ENCODE measurements at regions not wholly inside any gene's neighbourhood (a gene's known extent, or its start where the extent isn't known, plus 50 kb on each side); places are given as distances from the start of the nearest gene placed in this dataset.

- peak; percentile 8 to 15 for DNase-seq
Observed at GRCh38 chr2:8076448-8077342, 605.2 kb upstream of the ID2 start.

GRCh38 chr2:8078705-8079104 lies 603.2 kb upstream of the ID2 start:
- no peak for DNase-seq

- no peak for DNase-seq
Observed at GRCh38 chr2:8080063-8080462, 601.8 kb upstream of the ID2 start.

GRCh38 chr2:8081130-8081529 lies 600.7 kb upstream of the ID2 start:
- DNase-seq, result no peak

GRCh38 chr2:8082840-8083239 lies 599.0 kb upstream of the ID2 start:
- DNase-seq, result no peak

- no peak for DNase-seq
Observed at GRCh38 chr2:8086357-8086756, 595.5 kb upstream of the ID2 start.

GRCh38 chr2:8086796-8087479 lies 594.9 kb upstream of the ID2 start:
- DNase-seq, result no peak

GRCh38 chr2:8087480-8087840 lies 594.4 kb upstream of the ID2 start:
- no peak for DNase-seq

GRCh38 chr2:8088810-8089209 lies 593.0 kb upstream of the ID2 start:
- no peak for DNase-seq

GRCh38 chr2:8089596-8089995 lies 592.3 kb upstream of the ID2 start:
- DNase-seq, result no peak

- peak; percentile 8 to 80 for DNase-seq
Observed at GRCh38 chr2:8090748-8091700, 590.8 kb upstream of the ID2 start.

GRCh38 chr2:8094526-8094925 lies 587.3 kb upstream of the ID2 start:
- DNase-seq, result no peak

- no peak for DNase-seq
Observed at GRCh38 chr2:8095978-8096377, 585.9 kb upstream of the ID2 start.

GRCh38 chr2:8096484-8096883 lies 585.4 kb upstream of the ID2 start:
- no peak for DNase-seq

- DNase-seq, result no peak
Observed at GRCh38 chr2:8098476-8099266, 583.2 kb upstream of the ID2 start.

- no peak for DNase-seq
Observed at GRCh38 chr2:8099267-8099582, 582.6 kb upstream of the ID2 start.

GRCh38 chr2:8101614-8102277 lies 580.1 kb upstream of the ID2 start:
- no peak for DNase-seq

GRCh38 chr2:8102470-8102869 lies 579.4 kb upstream of the ID2 start:
- DNase-seq, result no peak

- DNase-seq, result no peak
Observed at GRCh38 chr2:8103085-8103708, 578.7 kb upstream of the ID2 start.

GRCh38 chr2:8107150-8107549 lies 574.7 kb upstream of the ID2 start:
- DNase-seq, result no peak

- DNase-seq, result no peak
Observed at GRCh38 chr2:8107621-8108378, 574.1 kb upstream of the ID2 start.

Measured in CD4-positive, alpha-beta T cell treated with Interleukin-1 beta for 1 hour (primary cell).